ENCODE measurements at regions not wholly inside any gene's neighbourhood (a gene's known extent, or its start where the extent isn't known, plus 50 kb on each side); places are given as distances from the start of the nearest gene placed in this dataset.

GRCh38 chr5:121681229-121681855, 170.3 kb upstream of the FTMT start:
- no peak for DNase-seq

- DNase-seq = no peak
Observed at GRCh38 chr5:121688126-121688525, 163.6 kb upstream of the FTMT start.

- DNase-seq = no peak
Observed at GRCh38 chr5:121688781-121689180, 162.9 kb upstream of the FTMT start.

- DNase-seq = no peak
Observed at GRCh38 chr5:121691478-121691877, 160.2 kb upstream of the FTMT start.

- DNase-seq = no peak
Observed at GRCh38 chr5:121692158-121692557, 159.5 kb upstream of the FTMT start.

GRCh38 chr5:121693864-121694263, 157.8 kb upstream of the FTMT start:
- no peak for DNase-seq

GRCh38 chr5:121695307-121695706, 156.4 kb upstream of the FTMT start:
- DNase-seq = no peak

- no peak for DNase-seq
Observed at GRCh38 chr5:121698690-121699089, 153.0 kb upstream of the FTMT start.

- DNase-seq = no peak
Observed at GRCh38 chr5:121701731-121702130, 150.0 kb upstream of the FTMT start.

GRCh38 chr5:121702682-121703081, 149.0 kb upstream of the FTMT start:
- DNase-seq = no peak

- no peak for DNase-seq
Observed at GRCh38 chr5:121704291-121704690, 147.4 kb upstream of the FTMT start.

GRCh38 chr5:121706686-121707085, 145.0 kb upstream of the FTMT start:
- DNase-seq = no peak

- DNase-seq = no peak
Observed at GRCh38 chr5:121707178-121707577, 144.5 kb upstream of the FTMT start.

- no peak for DNase-seq
Observed at GRCh38 chr5:121711416-121711815, 140.3 kb upstream of the FTMT start.

- DNase-seq = no peak
Observed at GRCh38 chr5:121719255-121719654, 132.4 kb upstream of the FTMT start.

- DNase-seq = no peak
Observed at GRCh38 chr5:121725450-121725849, 126.2 kb upstream of the FTMT start.

- no peak for DNase-seq
Observed at GRCh38 chr5:121726991-121727390, 124.7 kb upstream of the FTMT start.

- no peak for DNase-seq
Observed at GRCh38 chr5:121731377-121731776, 120.3 kb upstream of the FTMT start.

- no peak for DNase-seq
Observed at GRCh38 chr5:121735618-121736017, 116.1 kb upstream of the FTMT start.

GRCh38 chr5:121737120-121737519, 114.6 kb upstream of the FTMT start:
- DNase-seq = no peak

- no peak for DNase-seq
Observed at GRCh38 chr5:121741156-121741555, 110.5 kb upstream of the FTMT start.

- no peak for DNase-seq
Observed at GRCh38 chr5:121744577-121744976, 107.1 kb upstream of the FTMT start.

- DNase-seq = no peak
Observed at GRCh38 chr5:121745407-121745806, 106.3 kb upstream of the FTMT start.

- DNase-seq = no peak
Observed at GRCh38 chr5:121746763-121747162, 104.9 kb upstream of the FTMT start.

- no peak for DNase-seq
Observed at GRCh38 chr5:121748686-121749085, 103.0 kb upstream of the FTMT start.

- no peak for DNase-seq
Observed at GRCh38 chr5:121752149-121752548, 99.5 kb upstream of the FTMT start.

All from activated CD4-positive, alpha-beta T cell treated with anti-CD3 and anti-CD28 coated beads, Interleukin-10, Interleukin-2, amounts not matched to agents 100 ng/mL and 50 ng/mL, durations not matched to agents 16 hours and 8 hours (primary cell).